LNCAP (cell line): ENCODE measurements at regions not wholly inside any gene's neighbourhood (a gene's known extent, or its start where the extent isn't known, plus 50 kb on each side); places are given as distances from the start of the nearest gene placed in this dataset.

Source experiments
- TF ChIP-seq, protein P1 (sequence below): fragments of 450-650 bp; IDR thresholded peaks from 2 replicates; pipeline ENCODE4 v1.5.1; 2017; ENCODE audit warnings: mild to moderate bottlenecking

DNA sequence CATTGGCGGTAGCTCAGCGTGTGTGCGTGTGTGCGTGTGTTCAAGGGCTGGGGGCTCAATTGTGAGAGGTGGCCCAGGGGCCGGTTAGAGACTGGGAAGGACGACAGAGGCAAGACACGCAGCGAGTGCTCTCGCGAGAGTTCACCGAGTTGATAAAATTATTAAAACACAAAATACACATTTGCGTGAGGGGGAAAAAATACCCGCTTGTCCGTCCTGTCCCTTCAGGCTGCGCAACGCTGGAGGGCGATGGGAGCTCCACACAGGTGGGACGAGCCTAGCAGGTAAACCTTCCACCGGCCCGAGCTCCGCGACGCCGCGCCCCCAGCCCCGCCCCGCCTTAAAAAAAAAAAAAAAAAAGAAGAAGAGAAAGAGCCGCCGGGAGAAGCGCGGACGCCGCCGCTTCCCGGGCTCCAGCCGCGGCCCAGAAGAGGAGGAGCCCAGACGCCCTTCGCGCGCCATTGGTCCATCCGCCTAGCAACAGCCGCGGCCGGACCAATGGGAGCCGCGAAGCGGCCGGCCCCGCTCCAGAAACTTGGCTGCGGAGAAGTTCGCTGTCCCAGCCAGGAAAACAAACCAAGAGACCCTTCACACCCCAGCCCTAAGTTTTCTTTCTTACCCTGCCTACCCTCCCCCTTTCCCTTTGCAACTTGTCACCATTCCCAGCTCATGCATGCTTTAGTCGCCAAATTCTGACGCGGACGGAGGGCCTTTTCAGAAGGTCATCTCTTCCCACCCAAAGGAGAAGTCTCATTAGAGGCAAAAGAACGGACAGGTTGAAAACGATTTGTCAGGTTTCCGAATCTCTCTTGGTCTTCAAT, 169.9 kb upstream of the MAF start:
- TF ChIP-seq, protein P1, sequence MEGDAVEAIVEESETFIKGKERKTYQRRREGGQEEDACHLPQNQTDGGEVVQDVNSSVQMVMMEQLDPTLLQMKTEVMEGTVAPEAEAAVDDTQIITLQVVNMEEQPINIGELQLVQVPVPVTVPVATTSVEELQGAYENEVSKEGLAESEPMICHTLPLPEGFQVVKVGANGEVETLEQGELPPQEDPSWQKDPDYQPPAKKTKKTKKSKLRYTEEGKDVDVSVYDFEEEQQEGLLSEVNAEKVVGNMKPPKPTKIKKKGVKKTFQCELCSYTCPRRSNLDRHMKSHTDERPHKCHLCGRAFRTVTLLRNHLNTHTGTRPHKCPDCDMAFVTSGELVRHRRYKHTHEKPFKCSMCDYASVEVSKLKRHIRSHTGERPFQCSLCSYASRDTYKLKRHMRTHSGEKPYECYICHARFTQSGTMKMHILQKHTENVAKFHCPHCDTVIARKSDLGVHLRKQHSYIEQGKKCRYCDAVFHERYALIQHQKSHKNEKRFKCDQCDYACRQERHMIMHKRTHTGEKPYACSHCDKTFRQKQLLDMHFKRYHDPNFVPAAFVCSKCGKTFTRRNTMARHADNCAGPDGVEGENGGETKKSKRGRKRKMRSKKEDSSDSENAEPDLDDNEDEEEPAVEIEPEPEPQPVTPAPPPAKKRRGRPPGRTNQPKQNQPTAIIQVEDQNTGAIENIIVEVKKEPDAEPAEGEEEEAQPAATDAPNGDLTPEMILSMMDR: no peak

- TF ChIP-seq, protein P1: no peak
Observed at GRCh38 chr16:79769928-79770243, 169.3 kb upstream of the MAF start.

GRCh38 chr16:79769270-79769927, 168.9 kb upstream of the MAF start:
- TF ChIP-seq, protein P1: no peak

GRCh38 chr16:79768276-79768970, 167.9 kb upstream of the MAF start:
- TF ChIP-seq, protein P1: no peak

- TF ChIP-seq, protein P1: peak; percentile 46; the same call in 1 of the 2 replicates
Observed at GRCh38 chr16:79767421-79768275, 167.1 kb upstream of the MAF start.

DNA sequence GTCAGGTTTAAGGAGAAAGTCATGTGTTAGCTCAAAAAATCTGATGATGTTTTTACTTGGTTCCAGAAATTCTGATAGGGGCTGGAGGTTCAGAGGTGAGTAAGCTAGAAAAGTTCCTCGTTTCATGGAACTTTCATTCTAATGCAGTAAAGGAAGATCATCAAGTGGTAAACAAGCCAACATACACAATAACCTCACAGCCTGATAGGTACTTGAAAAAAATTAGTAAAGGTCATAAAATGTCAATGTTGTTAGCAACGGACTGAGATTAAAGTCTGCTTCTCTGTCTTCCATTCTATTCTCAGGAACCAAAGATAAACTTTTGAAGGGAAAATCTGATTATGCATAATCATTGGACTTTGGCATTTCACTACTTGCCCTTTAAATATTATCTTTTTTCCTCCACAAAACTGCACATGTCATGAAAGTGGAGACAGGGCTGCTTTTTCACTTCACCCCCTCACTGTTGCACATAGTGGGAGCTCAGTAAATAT, 165.4 kb upstream of the MAF start:
- TF ChIP-seq, protein P1: no peak

DNA sequence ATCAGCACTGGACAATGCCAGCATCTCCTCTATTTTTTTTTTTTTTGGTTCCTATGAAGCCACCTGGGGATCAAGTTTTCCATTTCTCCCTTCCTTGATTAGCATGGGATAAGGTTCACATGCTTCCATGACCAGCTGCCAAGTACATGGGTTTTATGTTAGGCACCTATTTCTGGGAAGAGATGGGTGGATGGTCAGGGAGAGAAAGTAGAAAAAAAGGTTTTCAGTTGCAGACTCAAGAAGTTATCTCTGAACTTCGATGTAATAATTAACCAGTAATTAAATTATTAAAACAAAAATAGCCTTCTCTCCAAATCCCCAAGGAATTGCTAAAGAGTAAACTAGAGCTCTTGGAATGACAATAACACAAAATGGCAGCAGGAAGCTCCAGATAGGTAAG, 164.9 kb upstream of the MAF start:
- TF ChIP-seq, protein P1: no peak
